GM18909 (cell line): ENCODE measurements at regions not wholly inside any gene's neighbourhood (a gene's known extent, or its start where the extent isn't known, plus 50 kb on each side); places are given as distances from the start of the nearest gene placed in this dataset.

Experiments
- ATAC-seq: cut with Tn5 transposase; IDR thresholded peaks from one replicate; pipeline ENCODE4 v1.9.1; 2021; ENCODE audit warnings: mild to moderate bottlenecking; ENCODE audit not compliant: unreplicated experiment, poor library complexity

- no peak for ATAC-seq
Measured at GRCh38 chr10:108775911-108776475, 1147.3 kb downstream of the XPNPEP1 start.

GRCh38 chr10:108771106-108771505 is 1152.2 kb downstream of the XPNPEP1 start:
- ATAC-seq, result no peak

DNA sequence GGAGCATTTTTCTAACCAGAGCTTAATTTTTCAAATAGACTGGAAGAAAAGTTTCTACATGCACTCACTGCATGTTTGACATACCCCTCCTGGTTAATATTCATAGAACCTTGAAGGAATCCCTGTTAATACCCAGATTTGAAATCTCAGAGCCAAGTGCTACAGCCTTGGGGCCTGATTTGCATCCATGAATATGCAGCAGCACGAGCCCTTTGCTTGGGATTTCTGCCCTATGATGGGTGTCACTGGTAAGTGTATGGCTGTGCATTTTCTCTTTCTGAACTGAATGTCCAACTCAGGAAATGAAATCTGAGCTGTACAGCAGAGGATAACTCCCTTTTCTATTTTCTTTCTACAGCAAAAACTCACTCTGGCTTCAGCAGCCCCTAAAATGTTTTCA is 1157.5 kb downstream of the XPNPEP1 start:
- no peak for ATAC-seq

DNA sequence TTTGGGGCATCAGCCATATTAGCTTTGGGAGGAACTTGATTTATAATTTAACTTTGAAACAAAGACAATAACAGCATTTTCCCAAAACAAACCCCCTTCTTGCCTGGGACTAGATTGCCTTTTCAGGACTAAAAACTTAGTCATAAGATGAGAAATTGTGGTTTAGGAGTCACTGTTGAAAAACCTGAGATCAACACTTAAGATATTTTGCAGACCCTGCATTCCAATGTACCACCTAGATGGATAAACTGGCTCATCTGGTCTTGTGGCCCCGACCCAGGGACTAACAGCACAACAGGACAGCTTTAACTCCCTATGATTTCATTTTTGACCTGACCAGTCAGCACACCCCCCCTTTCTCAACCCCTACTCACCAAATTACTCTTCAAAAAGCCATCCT is 1165.4 kb downstream of the XPNPEP1 start:
- ATAC-seq, result no peak

DNA sequence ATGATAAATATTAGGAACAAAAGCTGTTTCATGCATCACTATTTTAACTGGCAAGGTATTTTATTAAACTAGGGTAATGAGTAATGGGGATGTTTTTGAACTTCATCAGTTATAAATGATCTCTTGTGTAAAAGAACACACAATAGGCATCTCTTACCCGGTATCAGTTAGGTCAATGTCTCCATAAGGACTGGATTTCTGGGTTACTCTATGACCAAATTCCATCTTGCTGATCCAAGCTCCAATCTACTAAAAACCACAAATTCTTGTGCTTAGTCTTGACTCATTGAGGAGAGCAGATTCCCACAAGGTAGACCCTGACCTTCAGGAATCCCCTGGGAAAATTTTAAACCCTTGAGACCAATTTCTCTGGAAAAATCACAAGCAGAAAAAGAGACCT is 1167.7 kb downstream of the XPNPEP1 start:
- ATAC-seq, result no peak

DNA sequence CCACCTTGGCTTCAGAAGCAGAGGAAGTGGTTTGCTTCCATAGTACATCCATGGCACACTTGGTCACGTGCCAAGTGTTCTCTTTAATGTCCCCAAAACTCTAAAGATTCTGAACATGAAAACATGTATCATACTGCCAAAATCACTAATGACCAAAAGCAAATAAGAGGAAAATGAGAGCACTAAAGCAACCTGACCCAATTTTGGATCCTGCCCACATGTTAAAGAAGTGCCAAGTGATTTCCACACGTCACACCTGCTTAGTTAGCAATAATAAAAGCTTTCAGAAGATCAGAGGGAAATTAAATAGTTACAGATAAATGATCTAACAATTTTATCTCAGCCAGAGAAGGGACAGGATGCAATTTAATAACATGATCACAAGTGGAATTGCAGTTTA is 1170.0 kb downstream of the XPNPEP1 start:
- no peak for ATAC-seq

DNA sequence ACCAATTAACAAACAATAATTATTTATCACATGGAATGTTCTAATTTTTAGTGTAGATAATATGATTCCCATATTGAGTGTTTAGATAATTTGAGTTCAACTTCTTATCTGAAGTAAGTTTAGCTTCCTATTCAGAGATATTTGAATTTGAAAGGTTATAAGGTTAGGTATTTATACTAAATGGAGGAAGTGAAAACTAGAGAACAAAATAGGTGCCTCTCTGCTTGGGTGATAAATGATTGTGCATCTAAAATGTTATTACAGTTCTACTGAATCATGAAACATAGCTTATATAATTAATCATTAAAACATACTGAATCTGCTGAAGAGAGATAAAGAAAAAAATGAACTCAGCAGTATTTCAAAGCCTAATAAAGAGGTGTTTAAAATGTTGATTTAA is 1174.3 kb downstream of the XPNPEP1 start:
- ATAC-seq, result peak; percentile 69

DNA sequence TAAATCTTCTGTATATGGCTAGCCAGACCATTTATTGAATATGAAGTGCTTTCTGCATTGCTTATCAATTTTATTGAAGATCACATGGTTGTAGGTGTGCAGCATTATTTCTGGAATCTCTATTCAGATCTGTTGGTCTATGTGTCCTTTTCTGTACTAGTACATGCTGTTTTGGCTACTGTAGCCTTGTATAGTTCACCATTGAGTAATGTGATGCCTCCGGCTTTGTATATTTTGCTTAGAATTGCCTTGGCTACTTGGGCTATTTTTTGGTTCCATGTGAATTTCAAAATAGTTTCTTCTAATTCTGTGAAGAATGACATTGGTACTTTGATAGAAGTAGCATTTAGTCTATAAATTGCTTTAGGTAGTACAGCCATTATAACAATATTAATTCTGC is 1187.2 kb downstream of the XPNPEP1 start:
- no peak for ATAC-seq

- no peak for ATAC-seq
Measured at GRCh38 chr10:108735380-108735779, 1187.9 kb downstream of the XPNPEP1 start.

- ATAC-seq, result no peak
Measured at GRCh38 chr10:108721874-108722273, 1201.4 kb downstream of the XPNPEP1 start.

- no peak for ATAC-seq
Measured at GRCh38 chr10:108716352-108716751, 1207.0 kb downstream of the XPNPEP1 start.

DNA sequence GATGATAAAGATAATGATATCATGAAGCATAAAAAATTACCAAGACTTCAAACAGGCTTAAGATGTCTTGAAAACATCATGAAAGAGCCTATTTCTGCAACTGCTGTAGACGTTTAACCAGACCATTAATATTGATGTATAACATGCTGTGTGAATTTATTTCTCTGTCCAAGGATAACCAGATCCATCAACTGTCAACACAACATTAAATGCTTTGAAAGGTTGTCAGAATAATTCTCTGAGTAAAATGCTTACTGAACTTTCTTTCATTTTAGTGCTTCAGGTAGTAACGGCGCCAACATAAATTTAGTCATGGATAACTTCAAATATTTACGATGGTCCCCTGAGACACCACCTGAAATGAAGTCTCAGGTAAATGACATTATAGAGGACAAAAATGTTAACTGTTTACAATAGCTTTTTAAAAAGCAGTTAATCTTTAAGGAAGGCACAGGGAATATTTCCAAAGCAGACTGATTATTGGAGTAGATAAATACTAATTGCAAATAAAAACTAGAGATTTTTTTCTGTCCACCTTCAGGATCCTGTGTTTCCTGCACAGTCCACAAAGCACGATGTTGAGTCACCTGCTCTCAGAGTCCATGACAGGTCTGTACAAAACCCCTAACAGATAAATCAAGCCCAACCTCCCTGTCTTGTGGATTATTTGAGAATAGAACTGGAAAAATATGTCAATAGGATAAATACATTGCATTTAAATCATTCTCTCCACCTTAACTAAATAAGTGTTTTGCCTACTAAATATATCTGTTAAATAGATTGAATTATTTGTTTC is 1213.2 kb downstream of the XPNPEP1 start:
- ATAC-seq, result no peak

DNA sequence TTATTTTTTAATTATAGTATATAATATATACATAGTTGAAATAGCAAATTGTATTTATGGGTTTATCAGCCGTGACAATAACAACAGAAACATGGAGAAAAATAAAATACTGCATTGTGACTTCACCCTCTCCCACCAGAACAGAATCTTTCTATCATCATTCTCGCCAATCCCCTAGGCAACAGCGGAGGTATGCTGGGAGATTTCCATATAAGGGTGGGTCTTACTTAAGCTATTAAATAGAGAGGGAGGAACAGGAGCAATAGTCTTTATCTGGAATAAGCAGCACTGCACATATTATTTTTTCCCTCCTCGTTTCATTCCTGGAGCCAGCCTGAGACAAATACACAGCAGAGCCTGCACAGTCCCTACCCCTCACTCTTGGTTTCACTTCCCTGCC is 1214.9 kb downstream of the XPNPEP1 start:
- no peak for ATAC-seq

GRCh38 chr10:108696792-108697477 is 1226.4 kb downstream of the XPNPEP1 start:
- ATAC-seq, result peak; percentile 89

DNA sequence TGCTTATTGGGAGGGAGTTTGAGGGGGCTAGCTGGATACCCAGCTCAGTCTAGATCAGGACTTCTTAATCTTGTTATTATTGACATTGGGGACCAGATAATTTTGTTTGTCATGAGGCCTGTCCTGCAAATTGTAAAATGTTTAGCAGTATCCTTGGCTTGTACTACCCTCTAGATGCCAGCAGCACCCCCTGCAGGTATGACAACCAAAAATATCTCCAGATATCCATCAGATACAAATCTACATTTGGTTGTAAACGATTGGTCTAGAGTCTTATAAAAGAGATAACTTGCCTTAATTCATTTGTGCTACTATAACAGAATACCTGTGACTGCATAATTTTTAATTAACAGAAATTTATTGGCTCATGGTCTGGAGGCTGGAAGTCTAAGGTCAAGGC is 1232.2 kb downstream of the XPNPEP1 start:
- ATAC-seq, result no peak

- no peak for ATAC-seq
Measured at GRCh38 chr10:108690530-108690929, 1232.8 kb downstream of the XPNPEP1 start.

GRCh38 chr10:108689891-108690290 is 1233.4 kb downstream of the XPNPEP1 start:
- no peak for ATAC-seq

- ATAC-seq, result no peak
Measured at GRCh38 chr10:108688314-108688713, 1235.0 kb downstream of the XPNPEP1 start.

- no peak for ATAC-seq
Measured at GRCh38 chr10:108685863-108686531, 1237.3 kb downstream of the XPNPEP1 start.

DNA sequence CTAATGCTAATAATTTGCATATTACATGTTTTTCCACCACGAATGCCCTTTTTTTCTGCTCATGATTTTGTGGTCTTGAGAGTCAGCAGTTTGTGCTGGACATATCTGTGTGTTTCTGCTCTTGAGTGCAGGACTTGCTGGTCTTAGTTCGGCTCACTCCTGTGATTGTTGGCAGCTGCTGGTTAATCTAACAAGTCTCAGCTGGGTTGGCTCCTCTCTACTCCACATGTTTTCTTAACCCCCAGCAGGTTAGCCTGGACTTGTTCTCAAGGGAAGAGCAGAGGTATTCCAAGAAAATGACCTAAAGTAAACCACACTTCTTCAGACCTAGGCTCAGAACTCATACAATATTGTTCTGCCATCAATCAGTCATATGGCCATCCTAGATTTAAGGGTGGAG is 1238.9 kb downstream of the XPNPEP1 start:
- no peak for ATAC-seq

- no peak for ATAC-seq
Measured at GRCh38 chr10:108673741-108674140, 1249.6 kb downstream of the XPNPEP1 start.
